ENCODE measurements at regions not wholly inside any gene's neighbourhood (a gene's known extent, or its start where the extent isn't known, plus 50 kb on each side); places are given as distances from the start of the nearest gene placed in this dataset.

DNA sequence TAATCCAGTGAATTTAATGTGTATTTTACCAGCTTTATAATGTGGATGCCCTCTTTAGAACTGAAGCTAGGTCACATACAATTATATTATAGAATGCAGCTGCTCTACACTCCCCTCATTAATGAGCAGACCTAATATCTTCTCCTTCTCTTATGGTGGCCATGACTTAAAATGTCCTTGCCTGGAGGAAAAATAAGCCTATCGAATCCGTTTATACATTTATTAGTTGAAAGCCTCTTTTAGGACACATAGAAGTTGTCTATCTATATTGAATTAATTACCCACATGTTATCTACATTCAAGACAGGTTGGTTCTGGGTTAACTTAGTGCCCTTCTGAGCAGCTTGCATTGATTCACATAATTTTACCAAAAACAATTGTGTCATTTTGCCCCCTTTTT, 1716.8 kb downstream of the HACE1 start:
- no peak for TF ChIP-seq CTCF (IDR thresholded peaks at IDR 0.05; ENCODE audit: insufficient read depth, low read length, poor library complexity, severe bottlenecking)
- no peak for TF ChIP-seq EZH2phosphoT487 (conservative IDR thresholded peaks at IDR 0.05; ENCODE audit: low read length)
